Activated T-cell treated with anti-CD3 and anti-CD28 coated beads, Interleukin-2, amount 50 U/mL, for 24 hours (primary cell): ENCODE measurements at regions not wholly inside any gene's neighbourhood (a gene's known extent, or its start where the extent isn't known, plus 50 kb on each side); places are given as distances from the start of the nearest gene placed in this dataset.

Experiments
- DNase-seq: peaks from one replicate; pipeline ENCODE4 v3.0.0-alpha.2; 2020
- H3K27ac Mint-ChIP-seq: 2 replicates; pipeline ENCODE4 v1.8.0; 2020; ENCODE audit warnings: mild to moderate bottlenecking, mixed read lengths
- H3K27me3 Mint-ChIP-seq: 2 replicates; pipeline ENCODE4 v1.8.0; 2020; ENCODE audit warnings: mixed read lengths
- H3K36me3 Mint-ChIP-seq: 2 replicates; pipeline ENCODE4 v1.8.0; 2020; ENCODE audit warnings: low read depth, mixed read lengths
- H3K4me1 Mint-ChIP-seq: 2 replicates; pipeline ENCODE4 v1.8.0; 2020; ENCODE audit warnings: low read depth, mixed read lengths
- H3K4me3 Mint-ChIP-seq: 2 replicates; pipeline ENCODE4 v1.8.0; 2020; ENCODE audit warnings: mild to moderate bottlenecking, moderate library complexity, mixed read lengths
- H3K9me3 Mint-ChIP-seq: 2 replicates; pipeline ENCODE4 v1.8.0; 2020; ENCODE audit warnings: mixed read lengths

DNA sequence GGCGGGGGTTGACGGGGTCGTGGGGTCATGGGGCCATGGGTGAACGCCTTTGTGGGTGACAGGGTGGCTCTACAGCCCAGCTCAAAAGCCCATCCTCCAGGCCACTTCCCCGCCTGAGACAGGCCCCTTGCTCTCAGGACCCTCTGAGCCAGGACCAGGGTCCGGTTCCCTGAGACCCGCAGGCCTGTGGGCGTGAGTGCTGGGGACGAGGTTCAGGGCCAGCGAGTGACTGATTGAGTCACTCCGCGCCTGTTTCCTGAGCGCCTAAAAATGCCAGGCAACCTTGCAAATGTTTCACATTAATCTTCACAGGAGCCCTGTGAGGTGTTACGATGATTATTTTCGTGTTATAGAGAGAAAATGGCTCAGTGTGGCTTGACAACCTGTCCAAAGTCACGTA is 97.8 kb downstream of the ZNF674 start:
- DNase-seq: no peak
- peaks cover 21% of the 10 kb centered on the region for H3K4me1 Mint-ChIP-seq

DNA sequence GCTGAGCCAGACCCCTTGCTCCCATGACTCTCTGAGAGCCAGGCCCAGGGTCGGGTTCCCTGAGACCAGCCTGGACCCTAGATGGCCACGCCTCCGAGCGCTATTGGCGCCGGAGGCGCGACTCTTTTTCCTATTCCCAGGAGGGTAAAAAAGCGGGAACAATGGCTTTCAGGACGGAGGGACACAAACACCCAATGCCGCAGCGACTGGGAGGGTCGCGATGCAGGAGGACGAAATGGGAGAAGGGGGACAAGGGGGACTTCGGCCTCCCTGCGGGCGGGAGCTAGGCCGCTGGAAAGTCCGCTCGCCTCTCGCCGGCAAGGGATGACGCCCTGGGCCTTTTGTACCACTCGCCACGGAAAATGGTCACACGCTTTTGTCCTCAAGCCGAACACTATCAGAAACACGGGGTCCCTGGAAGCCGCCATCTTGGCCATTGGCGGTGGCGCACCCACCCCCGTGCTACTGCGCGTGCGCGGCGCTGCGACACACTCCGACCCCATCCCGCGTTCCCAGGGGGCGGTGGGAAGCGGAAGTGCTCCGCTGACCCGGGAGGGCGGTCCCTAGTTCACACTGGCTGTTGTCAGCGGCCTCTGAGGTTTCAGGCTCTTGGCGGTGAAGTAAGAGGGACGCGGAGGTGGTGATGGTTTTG is 98.4 kb downstream of the ZNF674 start:
- Mint-ChIP-seq H3K9me3 (no peaks in the 10 kb centered on the region), H3K36me3 (peaks cover 35% of the 10 kb centered on the region), H3K4me3 (peak overlapping the region; percentile 84), H3K27ac (peak overlapping the region; percentile 95), H3K4me1 (peaks cover 19% of the 10 kb centered on the region), H3K27me3 (peaks cover 17% of the 10 kb centered on the region)
- DNase-seq: peak; percentile 89

More for the DNA sequence above, 97.8 kb downstream of the ZNF674 start:
- peak overlapping the region; percentile 95 for H3K27ac Mint-ChIP-seq
- H3K36me3 Mint-ChIP-seq: peaks cover 40% of the 10 kb centered on the region
- H3K9me3 Mint-ChIP-seq: no peaks in the 10 kb centered on the region
- peaks cover 20% of the 10 kb centered on the region for H3K27me3 Mint-ChIP-seq
- H3K4me3 Mint-ChIP-seq: peak overlapping the region; percentile 84

GRCh38 chrX:46444011-46444410 is 101.2 kb downstream of the ZNF674 start:
- Mint-ChIP-seq H3K36me3 (peaks cover 14% of the 10 kb centered on the region), H3K27me3 (peaks cover 26% of the 10 kb centered on the region), H3K4me1 (peaks cover 18% of the 10 kb centered on the region), H3K27ac (no peak overlapping the region), H3K9me3 (no peaks in the 10 kb centered on the region), H3K4me3 (no peak overlapping the region)
- no peak for DNase-seq

DNA sequence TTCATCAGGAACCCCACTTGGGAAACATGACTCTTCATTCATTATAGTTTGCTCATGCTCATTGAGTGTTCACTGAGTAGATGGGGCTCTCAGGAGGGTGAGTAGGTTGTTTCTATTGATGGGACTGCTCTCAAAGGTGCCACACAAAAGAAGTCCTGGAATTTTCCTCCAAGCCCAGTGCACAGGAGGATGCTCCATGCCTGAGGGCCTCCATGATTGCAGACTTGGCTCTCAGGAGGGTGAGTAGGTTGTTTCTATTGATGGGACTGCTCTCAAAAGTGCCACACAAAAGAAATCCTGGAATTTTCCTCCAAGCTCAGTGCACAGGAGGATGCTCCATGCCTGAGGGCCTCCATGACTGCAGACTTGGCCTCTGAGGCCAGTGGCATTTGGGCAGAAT is 108.5 kb downstream of the ZNF674 start:
- H3K4me3 Mint-ChIP-seq: no peak overlapping the region
- no peak overlapping the region for H3K27ac Mint-ChIP-seq
- no peaks in the 10 kb centered on the region for H3K36me3 Mint-ChIP-seq
- H3K27me3 Mint-ChIP-seq: peaks cover 51% of the 10 kb centered on the region
- no peaks in the 10 kb centered on the region for H3K4me1 Mint-ChIP-seq
- H3K9me3 Mint-ChIP-seq: no peaks in the 10 kb centered on the region
- no peak for DNase-seq

GRCh38 chrX:46433892-46434291 is 111.3 kb downstream of the ZNF674 start:
- H3K9me3 Mint-ChIP-seq: no peaks in the 10 kb centered on the region
- no peaks in the 10 kb centered on the region for H3K4me1 Mint-ChIP-seq
- no peak overlapping the region for H3K27ac Mint-ChIP-seq
- H3K4me3 Mint-ChIP-seq: no peak overlapping the region
- H3K36me3 Mint-ChIP-seq: no peaks in the 10 kb centered on the region
- no peak for DNase-seq
- H3K27me3 Mint-ChIP-seq: peaks cover 55% of the 10 kb centered on the region

GRCh38 chrX:46408553-46409407 is 136.4 kb downstream of the ZNF674 start:
- Mint-ChIP-seq H3K27ac (no peak overlapping the region), H3K9me3 (no peaks in the 10 kb centered on the region), H3K27me3 (peaks cover 13% of the 10 kb centered on the region), H3K4me1 (peaks cover 2% of the 10 kb centered on the region), H3K4me3 (no peak overlapping the region), H3K36me3 (no peaks in the 10 kb centered on the region)
- DNase-seq: peak; percentile 82

DNA sequence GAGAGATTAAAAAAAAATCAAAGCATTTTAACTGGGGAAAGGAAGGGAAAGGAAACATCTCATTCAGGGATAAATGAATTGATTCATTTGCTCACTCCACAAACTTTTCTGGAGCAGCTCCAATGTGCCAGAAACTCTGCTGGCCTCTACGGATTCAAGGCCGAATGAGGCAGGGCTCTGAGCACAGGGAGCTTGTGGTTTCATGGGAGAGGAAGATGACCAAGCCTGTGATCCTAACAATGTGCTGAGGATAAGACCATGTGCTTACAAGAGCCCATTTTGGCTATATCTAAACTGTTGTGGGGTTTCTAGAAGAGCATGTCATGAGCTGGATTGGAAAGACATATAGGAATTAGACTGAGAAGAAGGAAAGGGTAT is 137.5 kb downstream of the ZNF674 start:
- H3K4me1 Mint-ChIP-seq: peaks cover 2% of the 10 kb centered on the region
- no peak overlapping the region for H3K27ac Mint-ChIP-seq
- no peak for DNase-seq
- peaks cover 13% of the 10 kb centered on the region for H3K27me3 Mint-ChIP-seq
- no peaks in the 10 kb centered on the region for H3K9me3 Mint-ChIP-seq
- no peaks in the 10 kb centered on the region for H3K36me3 Mint-ChIP-seq
- no peak overlapping the region for H3K4me3 Mint-ChIP-seq

DNA sequence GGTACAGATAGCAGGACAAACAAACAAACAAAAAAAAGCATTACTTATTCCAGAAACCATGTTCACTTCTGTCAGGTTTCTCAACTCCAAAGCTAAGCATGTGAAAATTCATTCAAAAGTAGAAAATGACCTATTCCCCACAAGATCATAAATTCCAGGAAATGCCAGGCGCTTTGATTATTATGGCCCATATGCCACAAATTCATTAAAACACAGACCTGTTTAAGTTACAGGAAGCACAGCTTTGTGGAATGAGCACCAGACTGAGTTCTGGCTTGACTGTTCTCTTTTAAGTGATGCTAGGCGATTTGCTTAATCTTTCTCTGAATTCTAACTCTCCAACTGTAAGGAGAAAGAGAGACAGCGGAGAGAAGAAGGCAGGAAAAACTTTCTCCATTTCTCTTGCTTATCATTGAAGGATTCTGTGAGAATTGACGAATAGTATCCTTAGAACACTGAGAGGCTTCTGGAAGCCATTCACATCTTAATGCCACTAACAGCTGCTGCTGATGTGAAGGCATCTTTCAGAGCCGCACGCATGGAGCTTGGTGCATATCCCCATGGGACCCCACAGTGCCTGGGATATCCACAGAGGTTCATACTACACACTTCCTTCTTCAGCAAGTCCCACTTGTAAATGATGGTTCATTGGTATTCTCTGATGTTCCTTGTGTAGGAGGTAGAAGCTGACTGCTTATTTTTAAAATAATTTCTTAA is 138.0 kb downstream of the ZNF674 start:
- Mint-ChIP-seq H3K27me3 (peaks cover 15% of the 10 kb centered on the region), H3K4me3 (no peak overlapping the region), H3K36me3 (no peaks in the 10 kb centered on the region), H3K27ac (no peak overlapping the region), H3K9me3 (no peaks in the 10 kb centered on the region), H3K4me1 (peaks cover 2% of the 10 kb centered on the region)
- DNase-seq: no peak

GRCh38 chrX:46404774-46405173 is 140.4 kb downstream of the ZNF674 start:
- Mint-ChIP-seq H3K9me3 (no peaks in the 10 kb centered on the region), H3K4me1 (peaks cover 2% of the 10 kb centered on the region), H3K27ac (no peak overlapping the region), H3K4me3 (no peak overlapping the region), H3K27me3 (peaks cover 15% of the 10 kb centered on the region), H3K36me3 (no peaks in the 10 kb centered on the region)
- DNase-seq: no peak

DNA sequence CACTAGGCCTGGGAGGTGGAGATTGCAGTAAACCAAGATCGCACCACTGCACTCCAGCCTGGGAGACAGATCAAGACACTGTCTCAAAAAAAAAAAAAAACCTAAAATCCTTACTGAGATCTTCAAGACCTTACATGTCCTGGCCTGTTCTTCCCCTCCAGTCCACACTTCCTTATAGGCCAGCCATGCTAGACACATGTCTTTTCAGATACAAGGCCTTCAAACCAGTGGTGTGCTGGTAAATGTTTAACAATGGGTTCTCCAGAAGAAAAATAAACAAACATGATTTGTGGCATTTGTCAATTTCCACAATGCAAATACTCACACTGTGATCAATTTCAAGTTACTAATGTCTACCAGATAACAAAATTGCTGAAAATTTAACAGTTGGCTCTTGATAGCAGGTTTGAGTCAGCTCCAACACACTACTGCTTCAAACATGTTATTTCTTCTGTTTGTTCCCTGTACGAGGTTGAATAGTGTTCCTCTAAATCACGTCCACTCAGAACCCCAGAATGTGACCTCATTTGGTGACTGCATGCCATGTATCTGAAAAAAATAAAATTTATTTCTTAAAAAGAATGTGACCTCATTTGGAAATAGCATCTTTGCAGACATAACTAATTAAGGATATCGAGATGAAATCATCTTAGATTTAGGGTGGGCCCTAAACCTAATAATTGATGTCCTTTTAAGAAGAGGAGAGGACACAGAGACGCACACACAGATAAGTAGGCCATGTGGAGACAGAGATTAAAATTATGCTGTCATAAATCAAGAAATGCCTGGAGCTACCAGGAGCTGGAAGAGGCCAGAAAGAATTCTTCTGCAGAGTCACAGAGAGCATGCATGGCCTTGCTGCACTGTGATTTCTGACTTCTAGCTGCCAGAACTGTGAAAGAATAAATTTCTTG is 144.4 kb downstream of the ZNF674 start:
- H3K36me3 Mint-ChIP-seq: no peaks in the 10 kb centered on the region
- H3K27me3 Mint-ChIP-seq: peaks cover 16% of the 10 kb centered on the region
- H3K4me3 Mint-ChIP-seq: no peak overlapping the region
- H3K27ac Mint-ChIP-seq: no peak overlapping the region
- H3K4me1 Mint-ChIP-seq: no peaks in the 10 kb centered on the region
- H3K9me3 Mint-ChIP-seq: no peaks in the 10 kb centered on the region
- DNase-seq: no peak

DNA sequence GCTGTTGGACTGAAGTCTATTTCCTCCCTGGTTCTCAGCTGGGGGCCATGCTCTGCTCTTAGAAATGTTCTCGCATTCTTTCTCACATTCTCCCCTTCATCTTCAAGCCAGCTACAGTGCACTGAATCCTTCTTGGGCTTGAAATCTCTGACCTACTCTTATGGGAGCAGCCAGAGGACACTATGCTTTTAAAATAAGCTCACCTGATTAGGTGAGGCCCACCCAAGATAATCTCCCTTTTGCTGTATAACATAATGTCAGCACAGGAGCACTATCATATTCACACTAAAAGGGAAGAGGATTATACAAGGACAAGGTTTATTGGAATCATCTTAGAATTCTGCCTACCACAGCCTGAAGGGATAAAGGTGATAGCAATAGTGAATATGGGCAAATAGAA is 146.3 kb downstream of the ZNF674 start:
- no peak overlapping the region for H3K27ac Mint-ChIP-seq
- no peaks in the 10 kb centered on the region for H3K36me3 Mint-ChIP-seq
- no peaks in the 10 kb centered on the region for H3K9me3 Mint-ChIP-seq
- H3K4me1 Mint-ChIP-seq: no peaks in the 10 kb centered on the region
- no peak for DNase-seq
- H3K4me3 Mint-ChIP-seq: no peak overlapping the region
- peaks cover 10% of the 10 kb centered on the region for H3K27me3 Mint-ChIP-seq

GRCh38 chrX:46398126-46398525 is 147.1 kb downstream of the ZNF674 start:
- Mint-ChIP-seq H3K9me3 (no peaks in the 10 kb centered on the region), H3K4me1 (no peaks in the 10 kb centered on the region), H3K4me3 (no peak overlapping the region), H3K36me3 (no peaks in the 10 kb centered on the region), H3K27ac (no peak overlapping the region), H3K27me3 (peaks cover 9% of the 10 kb centered on the region)
- no peak for DNase-seq

GRCh38 chrX:46386511-46386910 is 158.7 kb downstream of the ZNF674 start:
- Mint-ChIP-seq H3K27me3 (peaks cover 36% of the 10 kb centered on the region), H3K4me3 (no peak overlapping the region), H3K36me3 (no peaks in the 10 kb centered on the region), H3K9me3 (no peaks in the 10 kb centered on the region), H3K4me1 (no peaks in the 10 kb centered on the region), H3K27ac (no peak overlapping the region)
- no peak for DNase-seq

DNA sequence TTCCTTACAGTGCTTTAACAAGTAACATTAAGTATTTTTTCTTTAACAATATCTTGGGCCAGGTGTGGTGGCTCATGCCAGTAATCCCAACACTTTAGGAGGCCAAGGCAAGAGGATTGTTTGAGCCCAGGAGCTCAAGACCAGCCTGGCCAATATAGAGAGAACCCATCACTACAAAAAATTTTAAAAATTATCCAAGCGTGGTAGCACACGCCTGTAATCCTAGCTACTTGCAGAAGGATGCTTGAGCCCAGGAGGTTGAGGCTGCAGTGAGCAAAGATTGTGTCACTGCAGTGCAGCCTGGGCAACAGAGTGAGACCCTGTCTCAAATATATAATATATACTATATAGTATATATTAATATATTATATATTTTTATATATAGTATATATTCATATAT is 162.2 kb downstream of the ZNF674 start:
- no peak for DNase-seq
- no peak overlapping the region for H3K27ac Mint-ChIP-seq
- no peaks in the 10 kb centered on the region for H3K36me3 Mint-ChIP-seq
- H3K4me1 Mint-ChIP-seq: peaks cover 4% of the 10 kb centered on the region
- H3K27me3 Mint-ChIP-seq: peaks cover 42% of the 10 kb centered on the region
- no peaks in the 10 kb centered on the region for H3K9me3 Mint-ChIP-seq
- no peak overlapping the region for H3K4me3 Mint-ChIP-seq
